ENCODE measurements at regions not wholly inside any gene's neighbourhood (a gene's known extent, or its start where the extent isn't known, plus 50 kb on each side); places are given as distances from the start of the nearest gene placed in this dataset.
"Not testable (repeated sequence)": the region's sequence is repeated elsewhere in the genome, so short reads cannot be mapped to it uniquely, and the experiment has no call there.

- DNase-seq (ENCODE audit: low spot score in 2 of 2), result peak in 1 of 2 donors; percentile 42
- 64 to 65% methylated on average over 3 of the region's 3 CpGs for WGBS, 2 donors
These were observed 75.4 kb upstream of the CTNNA1 start for GRCh38 chr5:138677782-138678181.

GRCh38 chr5:138676556-138677193 lies 76.5 kb upstream of the CTNNA1 start:
- no peak for TF ChIP-seq CTCF (IDR thresholded peaks at IDR 0.05)
- DNase-seq (ENCODE audit: low spot score in 2 of 2), result peak in 1 of 2 donors; percentile 46
- intact Hi-C loops (cut with DNase I; ENCODE audit: low total_unique reads), result no loop called here
- no peak overlapping the region for H3K4me3 ChIP-seq (ENCODE audit: low read depth, poor library complexity, severe bottlenecking)
- WGBS, 2 donors, result 60 to 75% methylated on average over 4 of the region's 4 CpGs

More at GRCh38 chr5:138677782-138678181, 75.4 kb upstream of the CTNNA1 start:
- no peak for TF ChIP-seq CTCF (IDR thresholded peaks at IDR 0.05)
- no peak for TF ChIP-seq POLR2A (IDR thresholded peaks at IDR 0.05)
- intact Hi-C loops (cut with DNase I; ENCODE audit: low total_unique reads), result no loop called here
- H3K4me3 ChIP-seq (ENCODE audit: low read depth, poor library complexity, severe bottlenecking), result no peak overlapping the region

- intact Hi-C loops (cut with DNase I; ENCODE audit: low total_unique reads), result no loop called here
- DNase-seq (ENCODE audit: low spot score in 2 of 2), result no peak
- WGBS, 2 donors, result 94 to 97% methylated on average over 5 of the region's 5 CpGs
- no peak overlapping the region for H3K4me3 ChIP-seq (ENCODE audit: low read depth, poor library complexity, severe bottlenecking)
- TF ChIP-seq POLR2A (IDR thresholded peaks at IDR 0.05), result no peak
- no peak for TF ChIP-seq CTCF (IDR thresholded peaks at IDR 0.05)
These were observed 77.2 kb upstream of the CTNNA1 start for GRCh38 chr5:138676002-138676401.

- peak in 1 of 2 donors; percentile 70 for DNase-seq (ENCODE audit: low spot score in 2 of 2)
- intact Hi-C loops (cut with DNase I; ENCODE audit: low total_unique reads), result no loop called here
These were observed 84.5 kb upstream of the CTNNA1 start for GRCh38 chr5:138668451-138669380.

GRCh38 chr5:138667782-138668331 lies 85.4 kb upstream of the CTNNA1 start:
- intact Hi-C loops (cut with DNase I; ENCODE audit: low total_unique reads); H3K4me3 ChIP-seq (ENCODE audit: low read depth, poor library complexity, severe bottlenecking); DNase-seq (ENCODE audit: low spot score in 2 of 2): not testable (repeated sequence)
- 84 to 85% methylated on average over 2 of the region's 2 CpGs for WGBS, 2 donors

More at GRCh38 chr5:138668451-138669380, 84.5 kb upstream of the CTNNA1 start:
- TF ChIP-seq POLR2A (IDR thresholded peaks at IDR 0.05) (no peak), CTCF (IDR thresholded peaks at IDR 0.05) (no peak)
- H3K4me3 ChIP-seq (ENCODE audit: low read depth, poor library complexity, severe bottlenecking), result no peak overlapping the region
- WGBS, 2 donors, result 81 to 82% methylated on average over 8 of the region's 8 CpGs

- no peak overlapping the region for H3K4me3 ChIP-seq (ENCODE audit: low read depth, poor library complexity, severe bottlenecking)
- intact Hi-C loops (cut with DNase I; ENCODE audit: low total_unique reads), result no loop called here
- TF ChIP-seq POLR2A (IDR thresholded peaks at IDR 0.05) (no peak), CTCF (IDR thresholded peaks at IDR 0.05) (no peak)
- DNase-seq (ENCODE audit: low spot score in 2 of 2), result peak in 1 of 2 donors; percentile 52
- 82 to 87% methylated on average over 8 of the region's 8 CpGs for WGBS, 2 donors
These were observed 86.9 kb upstream of the CTNNA1 start for GRCh38 chr5:138666226-138666742.

All from lower leg skin (tissue), 4 donors.